ENCODE measurements at regions not wholly inside any gene's neighbourhood (a gene's known extent, or its start where the extent isn't known, plus 50 kb on each side); places are given as distances from the start of the nearest gene placed in this dataset.

GRCh38 chr16:51820176-51820575, 669.1 kb upstream of the SALL1 start:
- no peak for TF ChIP-seq CTCF (IDR thresholded peaks at IDR 0.05)
- TF ChIP-seq POLR2A (IDR thresholded peaks at IDR 0.05) = no peak

Measured in uterus (tissue), 2 donors.